GM12801 (cell line): ENCODE measurements at regions not wholly inside any gene's neighbourhood (a gene's known extent, or its start where the extent isn't known, plus 50 kb on each side); places are given as distances from the start of the nearest gene placed in this dataset.

Experiments
- TF ChIP-seq, protein P1 (sequence below): IDR thresholded peaks from one replicate; pipeline ENCODE4 v1.5.1; 2011; ENCODE audit warnings: control low read depth; ENCODE audit not compliant: insufficient read length; ENCODE audit errors: extremely low read depth

GRCh38 chr2:120921457-120921856 is 185.8 kb downstream of the GLI2 start:
- TF ChIP-seq, protein P1, sequence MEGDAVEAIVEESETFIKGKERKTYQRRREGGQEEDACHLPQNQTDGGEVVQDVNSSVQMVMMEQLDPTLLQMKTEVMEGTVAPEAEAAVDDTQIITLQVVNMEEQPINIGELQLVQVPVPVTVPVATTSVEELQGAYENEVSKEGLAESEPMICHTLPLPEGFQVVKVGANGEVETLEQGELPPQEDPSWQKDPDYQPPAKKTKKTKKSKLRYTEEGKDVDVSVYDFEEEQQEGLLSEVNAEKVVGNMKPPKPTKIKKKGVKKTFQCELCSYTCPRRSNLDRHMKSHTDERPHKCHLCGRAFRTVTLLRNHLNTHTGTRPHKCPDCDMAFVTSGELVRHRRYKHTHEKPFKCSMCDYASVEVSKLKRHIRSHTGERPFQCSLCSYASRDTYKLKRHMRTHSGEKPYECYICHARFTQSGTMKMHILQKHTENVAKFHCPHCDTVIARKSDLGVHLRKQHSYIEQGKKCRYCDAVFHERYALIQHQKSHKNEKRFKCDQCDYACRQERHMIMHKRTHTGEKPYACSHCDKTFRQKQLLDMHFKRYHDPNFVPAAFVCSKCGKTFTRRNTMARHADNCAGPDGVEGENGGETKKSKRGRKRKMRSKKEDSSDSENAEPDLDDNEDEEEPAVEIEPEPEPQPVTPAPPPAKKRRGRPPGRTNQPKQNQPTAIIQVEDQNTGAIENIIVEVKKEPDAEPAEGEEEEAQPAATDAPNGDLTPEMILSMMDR, result no peak

DNA sequence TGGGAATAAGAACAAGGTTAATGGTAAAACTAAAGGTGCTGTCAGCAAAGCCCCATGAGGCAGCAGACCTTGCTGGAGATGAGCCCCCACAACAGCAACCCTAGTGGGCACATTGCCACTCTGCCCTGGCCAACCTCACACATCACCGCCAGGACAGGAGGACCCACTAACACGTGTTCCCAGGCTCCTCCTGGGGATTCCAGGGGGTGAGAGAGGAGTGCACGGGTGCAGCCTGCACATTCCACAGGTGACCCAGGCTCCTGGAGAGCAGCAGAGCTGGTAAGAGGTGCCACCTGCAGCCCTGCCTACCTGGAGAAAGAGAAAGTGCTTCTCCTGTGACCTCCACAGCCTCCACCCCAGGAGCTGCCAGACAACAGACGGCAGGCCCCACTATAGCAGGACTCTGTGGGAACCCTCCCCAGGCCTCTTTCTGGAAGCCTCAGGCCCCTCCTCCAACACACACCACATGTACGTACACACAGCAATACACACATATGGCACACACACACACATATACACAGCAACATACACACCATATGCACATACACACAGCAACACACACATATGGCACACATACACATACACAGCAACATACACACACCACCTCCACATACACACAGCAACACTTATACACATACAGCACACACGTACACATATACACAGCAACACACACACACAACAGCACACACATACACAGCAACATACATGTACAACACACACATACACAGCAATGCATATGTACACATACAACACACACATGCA is 187.1 kb downstream of the GLI2 start:
- TF ChIP-seq, protein P1, result no peak

DNA sequence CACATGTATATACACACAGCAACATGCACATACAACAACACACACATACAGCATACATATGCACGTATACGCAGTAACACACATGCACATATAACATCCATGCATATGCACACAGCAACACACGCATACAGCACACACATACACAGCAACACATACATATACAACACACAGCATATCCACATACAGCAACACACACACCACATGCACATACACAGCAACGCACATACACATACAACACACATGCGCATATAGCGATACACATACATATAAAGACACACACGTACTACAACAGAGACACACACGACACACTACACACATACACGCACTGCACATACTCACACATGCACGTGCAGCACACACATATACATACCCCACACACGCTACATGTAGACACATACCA is 187.8 kb downstream of the GLI2 start:
- TF ChIP-seq, protein P1, result no peak

- TF ChIP-seq, protein P1, result no peak
Observed at GRCh38 chr2:120924924-120925323, 189.3 kb downstream of the GLI2 start.

DNA sequence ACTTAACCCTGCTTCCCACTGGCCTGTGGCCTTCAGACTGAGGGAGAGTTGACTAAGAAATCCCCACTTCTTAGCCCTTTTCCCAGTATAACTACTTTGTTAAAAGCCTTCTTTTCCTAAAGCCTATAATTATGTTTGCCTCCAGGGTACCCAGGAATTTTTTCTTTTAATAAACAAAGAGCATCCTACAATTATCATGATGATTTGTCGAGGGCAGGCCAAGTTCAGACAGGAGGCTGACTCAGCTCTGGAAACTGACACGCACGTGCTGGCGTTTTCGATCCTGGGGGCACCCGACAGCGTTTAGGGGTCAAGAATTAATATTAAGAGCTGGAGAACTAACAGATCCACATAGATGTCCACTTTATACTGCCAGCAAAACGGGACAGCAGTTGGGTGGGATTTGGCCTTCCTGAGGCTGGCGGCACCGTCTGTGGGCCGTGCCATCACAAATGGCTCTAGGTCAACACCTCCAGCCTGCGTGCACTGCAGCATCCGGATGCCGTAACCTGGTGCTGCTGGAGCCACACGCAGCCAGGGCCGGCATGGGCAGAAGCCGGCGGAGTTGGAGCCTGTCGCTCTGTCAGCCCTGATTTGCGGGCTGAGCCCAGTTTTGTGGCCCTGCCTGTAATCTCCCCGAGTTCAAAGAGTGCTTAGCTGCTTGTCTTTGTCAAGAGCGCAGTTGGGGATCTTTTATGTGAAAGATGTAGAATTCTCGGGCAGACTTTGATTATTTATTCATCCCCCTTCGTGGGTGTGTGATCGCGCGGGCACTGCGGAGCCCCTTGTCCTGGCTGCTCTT is 191.0 kb downstream of the GLI2 start:
- TF ChIP-seq, protein P1, result no peak

DNA sequence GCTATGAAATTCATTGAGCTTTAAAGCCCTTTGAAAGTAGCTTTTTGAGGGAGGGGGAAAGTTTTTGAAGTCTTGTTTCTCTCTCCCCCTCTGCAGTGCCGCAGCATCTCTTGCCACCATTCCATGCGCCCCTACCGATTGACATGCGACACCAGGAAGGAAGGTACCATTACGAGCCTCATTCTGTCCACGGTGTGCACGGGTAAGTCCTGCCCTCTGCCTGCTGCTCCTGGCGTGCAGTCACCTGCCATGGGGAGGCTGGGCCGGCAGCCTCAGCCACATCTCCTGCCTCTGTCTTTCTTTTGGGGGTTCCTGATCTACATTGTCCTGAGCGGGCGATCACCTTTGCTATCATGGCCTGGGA is 191.6 kb downstream of the GLI2 start:
- TF ChIP-seq, protein P1, result no peak

DNA sequence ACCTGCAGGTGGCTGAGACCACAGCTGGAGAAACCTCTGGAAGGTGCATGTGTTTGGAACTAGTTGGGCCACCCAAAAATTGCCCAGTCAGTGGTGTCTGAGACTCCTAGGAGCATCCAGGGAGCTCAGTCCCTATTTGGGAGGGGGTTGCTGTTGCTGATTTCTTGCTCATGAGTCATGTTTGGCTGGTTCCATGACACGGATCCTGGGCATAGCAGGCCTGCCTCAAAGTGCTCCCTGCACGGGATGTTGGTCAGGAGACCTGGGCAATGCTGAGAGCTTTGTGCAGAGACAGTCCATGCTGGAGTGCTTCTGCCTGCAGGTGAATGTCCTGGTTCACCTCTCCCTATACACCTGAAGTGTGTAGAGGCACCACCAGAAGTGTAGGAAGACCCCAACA is 194.2 kb downstream of the GLI2 start:
- TF ChIP-seq, protein P1, result no peak
